T-helper 2 cell (primary cell): ENCODE measurements at regions not wholly inside any gene's neighbourhood (a gene's known extent, or its start where the extent isn't known, plus 50 kb on each side); places are given as distances from the start of the nearest gene placed in this dataset.

Experiments
- DNase-seq, 5 experiments: peaks; one replicate each; pipeline versions ENCODE4 v3.0.0 to v3.0.0-alpha.2; 2012 to 2022

GRCh38 chr15:31473385-31474058 lies 146.9 kb downstream of the KLF13 start:
- no peak for DNase-seq

DNA sequence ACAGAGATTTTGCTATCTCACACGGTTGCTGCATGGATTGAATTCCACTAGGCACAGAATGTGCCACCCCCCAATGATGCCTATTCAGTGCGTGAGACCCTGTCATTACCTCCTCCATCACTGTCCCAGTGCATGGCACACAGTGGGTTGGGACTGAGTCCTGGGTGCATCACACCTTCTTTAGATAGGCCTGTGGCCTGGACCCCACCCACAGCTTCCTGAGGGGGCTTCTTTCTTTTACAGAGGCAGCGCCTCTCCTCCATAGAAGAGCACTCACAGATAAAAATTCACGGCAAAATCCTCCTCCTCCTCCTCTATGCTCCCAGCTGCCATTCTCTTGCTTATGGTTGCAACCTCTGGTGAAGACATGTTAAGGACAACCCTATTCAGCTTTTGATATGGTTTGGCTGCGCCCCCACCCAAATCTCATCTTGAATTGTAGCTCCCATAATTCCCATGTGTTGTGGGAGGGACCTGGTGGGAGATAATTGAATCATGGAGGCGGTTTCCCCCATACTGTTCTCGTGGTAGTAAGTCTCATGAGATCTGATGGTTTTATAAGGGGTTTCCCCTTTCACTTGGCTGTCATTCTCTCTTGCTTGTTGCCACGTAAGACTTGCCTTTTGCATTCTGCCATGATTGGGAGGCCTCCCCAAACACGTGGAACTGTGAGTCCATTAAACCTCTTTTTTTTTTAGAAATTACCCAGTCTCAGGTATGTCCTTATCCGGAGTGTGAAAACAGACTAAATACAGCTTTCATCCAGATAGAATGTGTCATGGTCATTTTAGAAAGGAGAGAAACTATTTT lies 147.6 kb downstream of the KLF13 start:
- DNase-seq: peak in 1 of 5 experiments; percentile 79

GRCh38 chr15:31476236-31476810 lies 149.7 kb downstream of the KLF13 start:
- no peak for DNase-seq

- no peak for DNase-seq
Observed at GRCh38 chr15:31476866-31477265, 150.2 kb downstream of the KLF13 start.

DNA sequence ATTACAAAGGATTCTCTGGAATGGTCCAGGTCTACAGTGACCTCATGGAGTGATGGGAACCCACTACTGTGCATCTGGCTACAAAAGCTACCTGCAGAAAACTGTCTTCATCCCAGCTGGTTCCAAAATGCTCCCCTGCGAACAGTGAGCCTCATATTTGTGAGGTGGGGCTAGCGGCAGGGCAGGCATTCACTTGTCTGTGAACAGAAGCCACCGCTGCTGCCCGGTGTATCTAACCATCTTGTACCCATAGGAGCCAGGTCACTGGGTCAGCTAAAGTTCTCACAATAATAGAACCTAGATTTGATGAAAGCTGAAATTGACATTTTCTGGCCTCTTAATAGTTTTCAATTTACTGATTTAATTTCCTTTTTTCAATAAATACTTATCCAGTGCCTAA lies 150.7 kb downstream of the KLF13 start:
- DNase-seq: no peak

DNA sequence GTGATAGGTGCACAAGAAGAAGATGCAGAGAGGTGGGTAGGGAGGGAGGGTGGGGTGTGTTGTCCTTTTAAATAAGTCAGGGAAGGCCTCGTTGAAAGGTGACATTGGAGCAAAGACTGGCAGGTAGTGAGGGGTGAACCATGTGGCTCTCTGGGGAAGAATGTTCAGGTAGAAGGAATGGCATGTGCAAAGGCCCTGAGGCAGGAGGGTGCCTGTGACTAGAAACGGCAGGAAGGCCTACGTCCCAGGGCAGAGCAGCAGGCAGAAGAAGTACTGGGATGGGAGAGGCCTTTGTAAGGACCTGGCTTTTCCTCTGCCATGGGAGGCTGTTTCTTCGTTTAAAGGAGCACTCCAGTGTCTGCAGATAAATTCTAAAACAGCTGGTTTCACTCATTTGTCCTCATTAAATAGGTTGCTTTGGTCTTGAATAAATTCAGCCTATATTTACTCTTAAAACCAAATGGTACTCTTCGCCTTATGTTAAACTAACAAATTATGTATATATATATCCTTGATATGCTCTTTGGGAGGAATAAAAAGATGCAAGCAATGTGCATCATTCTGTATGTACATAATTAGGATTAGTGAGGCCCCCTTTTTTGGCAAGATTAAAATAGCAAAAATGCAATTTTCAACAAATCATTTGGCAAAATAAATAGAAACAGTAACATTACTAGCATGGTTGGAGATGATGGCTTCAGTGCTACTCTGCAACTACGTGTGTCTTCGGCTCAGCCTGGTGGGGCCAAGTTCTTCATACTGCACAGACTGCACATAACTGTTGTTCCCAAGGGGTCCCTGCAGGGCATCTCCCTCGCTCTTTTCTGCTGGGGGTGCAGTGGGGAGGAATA lies 151.4 kb downstream of the KLF13 start:
- no peak for DNase-seq

GRCh38 chr15:31478702-31479221 lies 152.1 kb downstream of the KLF13 start:
- DNase-seq: no peak

GRCh38 chr15:31480356-31481025 lies 153.9 kb downstream of the KLF13 start:
- DNase-seq: peak in 1 of 5 experiments; percentile 51

- no peak for DNase-seq
Observed at GRCh38 chr15:31481142-31481541, 154.5 kb downstream of the KLF13 start.

DNA sequence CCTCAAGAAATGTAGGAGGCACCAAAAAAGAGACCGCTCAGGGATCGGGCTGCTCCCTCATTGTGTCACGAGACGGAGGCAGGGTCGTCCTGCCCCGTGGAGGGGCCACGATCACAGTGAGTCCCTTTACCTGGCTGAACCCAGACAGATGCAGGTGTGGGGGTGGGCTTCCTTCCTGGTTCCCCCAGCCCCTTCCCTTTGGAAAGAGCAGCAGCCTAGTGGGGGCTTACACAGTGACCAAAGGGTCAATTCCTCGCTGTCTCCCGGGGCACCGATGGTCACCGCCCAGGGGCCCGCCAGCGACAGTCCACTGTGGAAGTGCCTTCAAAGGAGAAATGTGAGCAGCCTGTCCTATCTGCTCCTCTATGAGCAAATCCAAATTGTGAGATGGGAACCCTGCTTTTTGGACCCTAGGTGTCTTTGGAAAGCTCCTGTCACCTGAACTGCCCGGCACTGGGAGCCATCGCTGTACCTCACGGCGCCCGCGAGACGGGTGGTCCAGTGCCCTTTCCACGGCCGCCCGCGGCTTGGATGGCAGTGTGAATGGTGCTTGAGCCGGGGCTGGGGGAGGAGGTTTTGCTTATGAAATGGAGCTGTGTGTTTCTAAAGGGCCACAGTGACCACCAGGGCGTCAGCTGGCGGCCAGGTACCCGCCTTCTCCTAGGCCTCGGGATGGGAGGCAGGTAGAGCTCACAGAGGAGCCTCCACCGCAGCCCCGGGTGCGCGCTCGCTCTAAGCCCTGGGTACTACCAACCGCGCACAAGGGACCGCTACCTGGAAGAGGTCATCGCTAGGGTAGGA lies 155.7 kb downstream of the KLF13 start:
- no peak for DNase-seq

DNA sequence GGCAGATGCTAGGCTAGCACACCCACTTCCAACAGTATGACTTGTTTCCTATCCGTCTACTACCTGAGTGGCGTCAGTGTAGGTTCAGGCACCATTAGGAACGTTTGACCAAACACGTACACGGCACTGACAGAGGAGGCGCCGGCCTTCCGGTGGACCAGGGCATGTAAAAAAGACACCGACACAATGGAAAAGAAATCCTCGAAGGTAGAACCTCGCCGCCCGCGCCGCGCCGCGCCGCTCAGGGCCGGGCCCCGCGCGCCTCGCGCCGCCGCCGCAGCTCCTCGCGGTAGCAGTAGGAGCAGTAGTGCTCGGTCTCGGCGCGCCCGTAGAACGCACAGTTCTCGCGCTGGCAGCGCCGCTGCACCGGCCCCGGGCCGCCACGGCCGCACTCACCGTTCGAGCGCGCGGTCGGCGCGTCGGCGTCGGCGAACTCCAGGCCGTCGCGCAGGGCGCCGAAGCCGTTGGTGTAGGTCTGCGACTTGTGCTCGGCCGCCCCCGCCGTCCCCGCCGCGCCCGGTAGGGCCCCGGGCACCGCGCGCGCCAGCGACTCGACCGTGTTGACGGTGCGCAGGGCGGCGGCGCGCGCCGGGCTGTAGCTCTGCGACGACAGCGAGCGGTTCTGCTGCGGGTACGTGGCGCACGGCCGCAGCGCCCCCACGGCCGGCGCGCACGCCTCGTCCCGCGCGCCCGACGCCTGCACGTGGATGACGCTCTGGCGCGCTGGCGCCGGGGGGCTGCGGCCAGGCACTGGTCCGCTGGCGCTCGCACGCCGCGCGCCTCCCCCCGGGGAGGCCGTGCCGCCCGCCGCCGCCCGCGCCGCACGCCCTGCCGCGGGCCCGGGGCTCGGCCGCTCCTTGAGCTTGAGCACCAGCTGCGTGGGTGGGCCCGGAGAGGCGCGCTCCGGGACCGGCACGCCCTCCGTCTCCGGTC lies 156.7 kb downstream of the KLF13 start:
- peak in 3 of 5 experiments; percentile 26 to 77 (median 48) for DNase-seq

DNA sequence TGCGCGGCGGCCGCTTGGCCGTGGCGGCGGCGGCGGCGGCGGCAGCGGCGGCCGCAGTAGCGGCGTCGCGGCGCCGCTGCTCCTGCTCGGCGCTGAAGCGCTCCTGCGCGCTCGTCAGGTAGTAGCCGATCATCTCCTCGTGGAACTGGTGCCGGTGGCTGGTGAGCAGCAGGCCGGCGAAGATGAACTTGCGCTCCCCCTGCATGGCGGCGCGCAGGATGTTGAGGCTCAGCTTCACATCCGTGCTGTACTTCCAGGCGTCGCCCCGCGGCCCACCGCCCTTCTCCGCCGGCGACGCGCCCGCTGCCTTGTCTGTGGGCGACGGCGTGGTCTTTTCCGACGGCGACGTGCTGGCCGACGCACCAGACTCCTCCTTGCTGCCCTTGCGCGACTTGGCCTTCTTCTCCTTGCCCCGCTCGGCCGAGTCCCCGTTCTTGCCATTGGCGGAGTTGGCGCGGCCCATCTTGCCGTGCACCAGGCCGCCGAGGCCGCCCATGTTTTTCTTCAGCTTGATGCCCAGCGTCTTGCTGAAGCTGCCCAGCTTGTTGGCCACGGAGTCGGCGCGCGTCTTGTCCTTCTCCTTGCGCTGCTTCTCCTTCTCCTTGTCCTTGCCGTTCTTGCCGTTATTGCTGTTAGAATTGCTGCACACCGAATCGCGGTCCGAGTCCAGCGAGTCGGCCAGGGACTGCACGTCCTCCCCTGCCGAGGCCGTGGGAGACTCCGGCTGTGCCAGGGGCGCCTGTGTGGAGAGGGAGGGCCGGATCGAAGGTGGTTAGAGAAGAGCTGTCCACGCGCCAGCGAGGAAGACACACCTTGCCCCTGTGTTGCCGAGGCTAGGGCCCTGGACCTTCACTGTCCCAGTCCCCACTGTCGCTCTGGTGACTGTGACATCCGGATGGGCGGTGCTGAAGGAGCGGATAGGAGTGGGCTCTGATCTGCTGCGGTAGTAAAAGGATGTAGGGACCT lies 157.6 kb downstream of the KLF13 start:
- DNase-seq: peak in 2 of 5 experiments; percentile 15 to 78

GRCh38 chr15:31484986-31485385 lies 158.4 kb downstream of the KLF13 start:
- DNase-seq: no peak

- DNase-seq: no peak
Observed at GRCh38 chr15:31485431-31485830, 158.8 kb downstream of the KLF13 start.

DNA sequence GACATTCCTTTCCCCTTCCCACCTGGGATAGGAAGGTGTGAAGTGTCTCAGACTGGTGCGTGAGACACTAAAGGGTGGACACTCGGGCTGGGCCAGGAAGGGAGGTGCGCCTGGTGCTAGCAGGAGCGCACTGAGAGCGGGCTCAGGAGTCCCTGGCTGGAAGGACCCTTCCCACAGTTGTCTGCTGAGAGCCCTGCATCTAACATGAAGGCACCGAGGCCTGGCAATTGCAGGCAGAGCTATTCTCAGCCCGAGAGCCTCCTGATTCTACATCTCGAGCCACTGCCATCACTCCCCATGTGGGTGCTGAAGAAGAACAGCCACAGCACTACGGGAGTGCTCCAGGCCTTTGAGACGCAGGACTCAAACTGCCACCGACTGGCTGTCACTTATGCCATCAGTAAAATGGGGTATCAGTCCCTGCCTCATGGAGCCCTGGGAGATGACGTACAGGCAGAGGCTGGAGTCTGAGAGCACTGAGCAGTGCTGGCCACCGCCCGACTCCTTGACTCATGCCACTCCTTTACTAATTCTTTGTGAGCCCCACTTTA lies 159.4 kb downstream of the KLF13 start:
- no peak for DNase-seq

- DNase-seq: peak in 1 of 5 experiments; percentile 27
Observed at GRCh38 chr15:31486506-31486905, 159.9 kb downstream of the KLF13 start.

DNA sequence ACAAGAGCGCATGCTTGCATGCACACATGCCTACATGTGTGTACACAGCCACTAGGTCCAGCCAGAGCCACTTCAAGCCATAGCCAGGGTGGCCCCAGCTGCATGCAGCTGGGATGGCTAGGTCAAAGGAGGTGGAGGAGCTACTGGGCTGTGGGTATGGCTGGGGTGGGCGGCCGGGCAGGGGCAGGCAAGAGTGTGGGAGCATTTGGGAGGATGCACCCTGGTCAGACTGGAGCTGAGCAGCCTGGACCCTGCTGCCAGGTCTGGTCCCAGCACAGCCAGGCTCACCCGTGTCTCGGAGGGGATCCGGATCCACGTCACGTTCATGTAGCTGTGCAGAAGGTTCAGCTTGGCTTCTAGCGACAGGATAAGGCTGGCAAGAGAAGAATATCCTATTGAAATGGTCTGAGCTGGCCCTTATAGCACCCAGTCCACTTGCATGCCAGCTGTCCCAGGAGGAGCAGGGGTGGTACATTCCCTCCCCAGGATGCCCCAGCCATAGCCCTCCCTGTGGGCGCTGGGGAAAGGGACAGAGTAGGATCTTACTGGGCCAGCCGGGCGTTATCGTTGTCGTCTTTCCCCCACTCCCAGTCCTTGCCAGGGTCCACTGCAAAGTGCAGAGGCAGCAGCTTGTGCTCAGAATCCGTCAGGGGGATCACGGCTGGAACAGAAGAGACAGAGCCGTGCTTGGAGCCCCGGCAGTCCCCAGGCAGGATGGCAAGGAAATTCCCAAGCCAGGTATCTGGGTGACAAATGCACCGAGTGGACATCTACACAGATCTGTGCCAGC lies 160.5 kb downstream of the KLF13 start:
- DNase-seq: no peak
